Gastrocnemius medialis (tissue), 4 donors: ENCODE measurements at regions not wholly inside any gene's neighbourhood (a gene's known extent, or its start where the extent isn't known, plus 50 kb on each side); places are given as distances from the start of the nearest gene placed in this dataset.

Experiments used
- CTCF ChIP-seq, 5 experiments: fragments of 450-650 bp in 3 of 5; fragments of 200-600 bp in 2 of 5; sonication (generic) in 2 of 5; IDR thresholded peaks in 4 of 5; conservative IDR thresholded peaks in 1 of 5; 1 replicate in 4 of 5; 2 replicates in 1 of 5; pipeline ENCODE4 v1.5.1; 2016 to 2019; ENCODE audit warnings: antibody characterized with exemption in 5 of 5, mild to moderate bottlenecking in 3 of 5, moderate library complexity in 3 of 5
- POLR2A ChIP-seq, 2 donors: fragments of 450-650 bp; IDR thresholded peaks; one replicate each; pipeline ENCODE4 v1.6.1; 2017; ENCODE audit warnings: antibody characterized with exemption in 2 of 2, mild to moderate bottlenecking in 2 of 2, moderate library complexity in 2 of 2

GRCh38 chr12:3944620-3945019 lies 71.4 kb upstream of the PARP11 start:
- TF ChIP-seq CTCF (IDR thresholded peaks at IDR 0.05 in 4 of 5, conservative IDR thresholded peaks at IDR 0.05 in 1 of 5) = no peak
- no peak for TF ChIP-seq POLR2A (IDR thresholded peaks at IDR 0.05)
